ENCODE measurements at regions not wholly inside any gene's neighbourhood (a gene's known extent, or its start where the extent isn't known, plus 50 kb on each side); places are given as distances from the start of the nearest gene placed in this dataset.

- no peak overlapping the region for H3K4me3 ChIP-seq (ENCODE audit: low read depth, low read length)
- DNase-seq (ENCODE audit: low read depth): no peak
- TF ChIP-seq MAX (IDR thresholded peaks at IDR 0.05; ENCODE audit: low read depth, low read length): no peak
- no peak for TF ChIP-seq MYC (IDR thresholded peaks at IDR 0.05; ENCODE audit: low read depth, low read length)
- no peak for TF ChIP-seq CTCF (IDR thresholded peaks at IDR 0.05; ENCODE audit: low read depth, low read length)
- no peak for TF ChIP-seq POLR2A (IDR thresholded peaks at IDR 0.05; ENCODE audit: extremely low read depth, insufficient read length)
These were observed 55.1 kb upstream of the EML4 start for GRCh38 chr2:42114091-42114490.

GRCh38 chr2:42115588-42115987 is 53.6 kb upstream of the EML4 start:
- DNase-seq (ENCODE audit: low read depth): no peak
- no peak overlapping the region for H3K4me3 ChIP-seq (ENCODE audit: low read depth, low read length)
- TF ChIP-seq CTCF (IDR thresholded peaks at IDR 0.05; ENCODE audit: low read depth, low read length) (no peak), POLR2A (IDR thresholded peaks at IDR 0.05; ENCODE audit: extremely low read depth, insufficient read length) (no peak)

- no peak for TF ChIP-seq MYC (IDR thresholded peaks at IDR 0.05; ENCODE audit: low read depth, low read length)
- no peak for TF ChIP-seq POLR2A (IDR thresholded peaks at IDR 0.05; ENCODE audit: extremely low read depth, insufficient read length)
- TF ChIP-seq CTCF (IDR thresholded peaks at IDR 0.05; ENCODE audit: low read depth, low read length): no peak
- no peak for TF ChIP-seq MAX (IDR thresholded peaks at IDR 0.05; ENCODE audit: low read depth, low read length)
- H3K4me3 ChIP-seq (ENCODE audit: low read depth, low read length): no peak overlapping the region
- no peak for DNase-seq (ENCODE audit: low read depth)
These were observed 52.7 kb upstream of the EML4 start for GRCh38 chr2:42116195-42117181.

- H3K4me3 ChIP-seq (ENCODE audit: low read depth, low read length): no peak overlapping the region
These were observed 52.0 kb upstream of the EML4 start for GRCh38 chr2:42117182-42117579.

GRCh38 chr2:42117923-42118753 is 51.0 kb upstream of the EML4 start:
- no peak overlapping the region for H3K4me3 ChIP-seq (ENCODE audit: low read depth, low read length)
- TF ChIP-seq MYC (IDR thresholded peaks at IDR 0.05; ENCODE audit: low read depth, low read length) (no peak), CTCF (IDR thresholded peaks at IDR 0.05; ENCODE audit: low read depth, low read length) (no peak), MAX (IDR thresholded peaks at IDR 0.05; ENCODE audit: low read depth, low read length) (no peak), POLR2A (IDR thresholded peaks at IDR 0.05; ENCODE audit: extremely low read depth, insufficient read length) (no peak)
- peak; percentile 90 for DNase-seq (ENCODE audit: low read depth)

More at GRCh38 chr2:42117182-42117579, 52.0 kb upstream of the EML4 start:
- TF ChIP-seq MYC (IDR thresholded peaks at IDR 0.05; ENCODE audit: low read depth, low read length) (no peak), POLR2A (IDR thresholded peaks at IDR 0.05; ENCODE audit: extremely low read depth, insufficient read length) (no peak), MAX (IDR thresholded peaks at IDR 0.05; ENCODE audit: low read depth, low read length) (no peak), CTCF (IDR thresholded peaks at IDR 0.05; ENCODE audit: low read depth, low read length) (no peak)
- DNase-seq (ENCODE audit: low read depth): no peak
